ENCODE measurements at regions not wholly inside any gene's neighbourhood (a gene's known extent, or its start where the extent isn't known, plus 50 kb on each side); places are given as distances from the start of the nearest gene placed in this dataset.

GRCh38 chr14:40989260-40989659 is 617.4 kb upstream of the LRFN5 start:
- ATAC-seq (no peak), FAIRE-seq (no peak), DNase-seq (ENCODE audit: low spot score) (no peak)
- no peak for TF ChIP-seq ZBTB10 (CRISPR knock-in tag; IDR thresholded peaks at IDR 0.05; ENCODE audit: borderline replicate concordance)
- TF ChIP-seq REST (IDR thresholded peaks at IDR 0.05; ENCODE audit: borderline replicate concordance in 1 of 2, low read depth in 1 of 2, low read length in 2 of 2) = peak in 1 of 2 experiments; percentile 83; a peak in 2 of 4 replicates
- H3K27me3 ChIP-seq (ENCODE audit: control insufficient read depth in 1 of 2, insufficient read depth in 2 of 2, low read length in 2 of 2) = no peaks in the 10 kb centered on the region
- in situ Hi-C loops (cut with HindIII; ENCODE audit: extremely low pct_ligation_motif_present, low pct_unique_long_range_greater_than_20kb) (no loop called here), intact Hi-C loops (cut with micrococcal nuclease; ENCODE audit: unreplicated experiment) (no loop called here)
- BruUV-seq (replicated peaks) = no TSS peak
- no peak overlapping the region for H3K4me2 ChIP-seq (ENCODE audit: low read depth, low read length)
- H3K4me3 ChIP-seq (replicated peaks in 1 of 3; ENCODE audit: insufficient read depth in 1 of 3, low read depth in 2 of 3, low read length in 3 of 3) = no peak overlapping the region
- ChIA-PET CTCF (ENCODE audit: low intra/inter-chr PET ratio, low total read pairs) (no interaction called here), POLR2A (no interaction called here)
- H3K79me2 ChIP-seq (ENCODE audit: insufficient read depth, low read length) = no peaks in the 10 kb centered on the region
- H3K9ac ChIP-seq (ENCODE audit: insufficient read depth, low read depth, low read length) = no peak overlapping the region
- H4K20me1 ChIP-seq (ENCODE audit: insufficient read depth, low read length) = no peaks in the 10 kb centered on the region
- no peaks in the 10 kb centered on the region for H3K4me1 ChIP-seq (ENCODE audit: insufficient read depth, low read length)
- no peaks in the 10 kb centered on the region for H3K36me3 ChIP-seq (replicated peaks in 1 of 2; ENCODE audit: control insufficient read depth in 1 of 2, insufficient read depth in 2 of 2, low read length in 2 of 2)
- H3K9me3 ChIP-seq (ENCODE audit: low read length) = peaks cover 94% of the 10 kb centered on the region
- H3K27ac ChIP-seq (ENCODE audit: extremely low read length, insufficient read depth, low read length) = no peak overlapping the region
- WGBS (ENCODE audit: low lambda C conversion rate) = 3% methylated on average over 1 of the region's 1 CpG
- no peak overlapping the region for H2AFZ ChIP-seq (ENCODE audit: low read length)

All from HepG2 (cell line).